ENCODE measurements at regions not wholly inside any gene's neighbourhood (a gene's known extent, or its start where the extent isn't known, plus 50 kb on each side); places are given as distances from the start of the nearest gene placed in this dataset.

DNA sequence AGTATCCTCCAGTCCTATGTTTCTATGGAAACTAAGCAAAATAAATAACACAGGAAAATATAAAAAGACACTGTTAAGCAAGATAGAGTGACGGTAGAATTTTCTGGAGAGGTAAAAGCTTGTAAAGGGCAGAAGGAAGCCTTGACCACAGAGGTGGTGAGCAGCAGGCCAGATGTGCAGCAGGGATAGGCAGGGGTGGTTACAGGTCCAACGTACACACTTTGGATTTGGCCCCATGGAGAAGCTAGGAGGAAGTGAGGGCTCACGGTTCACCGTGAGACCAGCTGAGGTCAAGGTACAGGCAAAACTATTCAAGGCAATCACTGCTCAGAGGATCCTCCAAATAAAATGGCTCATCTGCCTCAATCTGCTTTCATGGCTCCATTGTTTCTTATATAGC lies 242.8 kb downstream of the B3GLCT start:
- no peak for DNase-seq

DNA sequence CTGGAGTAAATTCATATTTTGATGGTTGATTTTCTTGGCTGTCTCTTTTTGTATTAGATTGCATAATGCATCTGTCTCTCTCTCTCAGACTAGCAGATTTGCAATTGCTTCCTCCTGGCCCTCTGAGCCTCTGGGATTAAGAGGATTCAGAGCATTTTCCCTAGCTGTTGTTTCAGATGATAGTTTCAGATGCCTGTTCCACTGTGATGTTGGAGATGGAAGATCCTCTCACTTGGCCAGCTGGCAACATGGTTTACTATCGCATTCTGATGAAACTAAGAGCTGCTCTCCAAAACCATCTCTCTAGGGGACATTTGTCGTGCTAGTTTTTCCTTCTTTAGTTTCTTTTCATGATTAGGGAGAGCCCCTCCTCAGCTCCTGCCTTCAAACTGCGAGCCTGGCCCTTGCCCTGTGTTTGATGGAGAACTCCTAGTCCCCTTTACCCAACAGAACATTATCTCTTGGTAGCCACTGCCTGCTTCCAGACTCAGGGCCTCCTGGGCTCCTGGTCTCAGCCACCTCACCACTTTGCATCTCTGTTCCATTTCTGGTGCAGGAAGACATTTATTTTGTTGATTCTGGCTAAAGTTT lies 244.6 kb downstream of the B3GLCT start:
- no peak for DNase-seq

DNA sequence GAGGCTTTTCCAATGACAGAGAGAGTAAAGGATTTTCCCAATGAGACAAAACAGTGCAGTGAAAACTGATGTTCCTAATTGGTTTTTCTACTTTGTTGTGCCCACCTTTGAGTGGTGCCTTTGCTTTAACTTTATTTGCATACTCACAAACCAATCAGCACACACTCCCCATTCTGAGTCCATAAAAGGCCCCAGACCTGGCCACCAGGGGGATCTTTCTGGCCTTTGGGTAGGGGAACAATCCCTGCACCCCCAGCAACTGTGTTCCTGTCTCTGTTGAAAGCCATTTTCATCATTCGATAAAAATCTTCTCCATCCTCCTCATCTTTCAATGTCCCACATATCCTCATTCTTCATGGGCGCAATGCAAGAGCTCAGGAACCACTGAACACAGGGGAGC lies 252.8 kb downstream of the B3GLCT start:
- no peak for DNase-seq

DNA sequence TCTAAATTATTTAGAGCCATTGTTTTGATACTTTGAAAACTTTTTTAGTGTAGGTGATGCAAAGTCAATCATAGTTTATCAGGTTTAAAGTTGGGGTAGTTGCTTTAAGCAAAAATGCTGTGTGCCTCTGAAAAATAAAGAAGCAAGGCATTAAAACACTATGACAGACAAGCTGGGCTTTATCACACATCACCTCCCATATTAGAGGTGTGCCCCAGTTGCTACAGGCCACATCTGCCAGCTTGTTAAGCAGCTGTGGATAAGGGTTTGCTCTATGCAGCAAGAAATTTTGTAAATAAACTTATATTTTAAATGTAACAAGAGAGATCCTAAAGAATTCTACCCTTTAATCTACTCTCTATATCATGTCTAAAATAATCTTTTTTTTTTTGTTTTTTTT lies 255.8 kb downstream of the B3GLCT start:
- no peak for DNase-seq

DNA sequence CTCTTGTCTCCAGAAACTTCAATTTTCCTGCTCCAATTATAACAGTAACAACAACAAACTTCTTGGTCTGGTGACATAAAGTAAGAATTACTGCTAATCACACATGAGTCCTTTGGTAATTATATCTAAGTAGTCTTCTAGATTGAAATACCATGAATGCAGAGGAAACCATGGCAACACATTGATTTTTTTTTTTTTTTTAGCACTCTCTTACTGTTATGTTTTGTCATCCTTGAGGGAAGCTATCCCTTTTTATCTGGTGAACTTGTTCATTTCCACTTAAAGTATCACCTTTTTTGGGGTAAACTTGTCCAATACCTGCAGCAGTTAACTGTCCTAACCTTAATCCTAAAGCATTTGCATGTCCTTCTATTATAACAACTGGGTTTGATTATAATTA lies 256.3 kb downstream of the B3GLCT start:
- no peak for DNase-seq

DNA sequence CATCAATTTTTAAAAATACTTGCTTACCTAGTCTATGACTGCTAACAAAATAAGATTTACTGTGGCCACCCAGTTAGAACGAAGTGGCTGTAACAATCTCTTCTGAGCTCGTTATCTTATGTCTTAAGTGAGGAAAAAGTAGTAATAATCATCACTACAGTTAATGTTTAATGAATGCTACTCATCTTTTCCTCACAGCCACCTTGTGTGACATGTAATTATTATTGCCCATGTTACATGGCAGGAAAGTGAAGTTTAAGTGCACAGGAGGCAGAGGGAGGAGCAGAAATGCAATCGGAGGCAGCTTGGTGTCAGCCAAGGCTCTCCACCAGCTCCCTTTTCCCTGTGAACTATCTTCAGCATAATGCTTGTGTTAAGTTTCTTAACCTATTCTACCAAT lies 260.3 kb downstream of the B3GLCT start:
- no peak for DNase-seq

DNA sequence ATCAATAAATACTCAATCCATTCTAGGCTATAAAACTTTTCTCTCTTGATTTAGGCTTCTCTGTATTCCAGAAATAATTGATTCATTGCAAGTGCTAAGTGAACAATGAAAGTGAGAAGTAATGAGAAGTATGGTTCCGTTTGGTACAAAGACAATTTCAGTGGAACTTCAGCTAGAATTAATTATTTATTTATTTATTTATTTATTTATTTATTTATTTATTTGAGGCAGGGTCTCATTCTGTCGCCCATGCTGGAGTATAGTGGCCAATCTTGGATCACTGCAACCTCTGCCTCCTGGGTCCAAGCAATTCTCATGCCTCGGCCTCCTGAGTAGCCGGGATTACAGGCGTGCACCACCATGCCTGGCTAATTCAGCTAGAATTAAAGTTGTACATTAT lies 262.1 kb downstream of the B3GLCT start:
- DNase-seq, result no peak

DNA sequence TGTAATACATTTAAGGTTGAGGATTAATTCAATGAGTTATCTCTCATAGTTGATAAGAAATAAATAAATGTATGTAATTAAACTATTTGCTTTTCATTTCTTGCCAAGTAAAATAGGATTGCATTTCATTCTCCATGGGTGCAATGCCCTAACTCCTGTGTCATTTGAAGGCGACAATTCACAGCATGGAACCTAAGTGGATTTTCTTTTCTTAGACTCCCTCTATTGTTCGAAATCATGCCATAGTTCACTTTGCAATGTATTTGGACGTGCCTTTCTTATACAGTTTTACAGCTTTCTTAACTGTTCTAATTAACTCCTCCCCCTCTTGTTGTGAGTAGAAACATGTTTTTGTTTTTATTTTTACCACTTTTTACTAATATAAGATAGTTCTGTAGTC lies 263.0 kb downstream of the B3GLCT start:
- DNase-seq, result no peak

DNA sequence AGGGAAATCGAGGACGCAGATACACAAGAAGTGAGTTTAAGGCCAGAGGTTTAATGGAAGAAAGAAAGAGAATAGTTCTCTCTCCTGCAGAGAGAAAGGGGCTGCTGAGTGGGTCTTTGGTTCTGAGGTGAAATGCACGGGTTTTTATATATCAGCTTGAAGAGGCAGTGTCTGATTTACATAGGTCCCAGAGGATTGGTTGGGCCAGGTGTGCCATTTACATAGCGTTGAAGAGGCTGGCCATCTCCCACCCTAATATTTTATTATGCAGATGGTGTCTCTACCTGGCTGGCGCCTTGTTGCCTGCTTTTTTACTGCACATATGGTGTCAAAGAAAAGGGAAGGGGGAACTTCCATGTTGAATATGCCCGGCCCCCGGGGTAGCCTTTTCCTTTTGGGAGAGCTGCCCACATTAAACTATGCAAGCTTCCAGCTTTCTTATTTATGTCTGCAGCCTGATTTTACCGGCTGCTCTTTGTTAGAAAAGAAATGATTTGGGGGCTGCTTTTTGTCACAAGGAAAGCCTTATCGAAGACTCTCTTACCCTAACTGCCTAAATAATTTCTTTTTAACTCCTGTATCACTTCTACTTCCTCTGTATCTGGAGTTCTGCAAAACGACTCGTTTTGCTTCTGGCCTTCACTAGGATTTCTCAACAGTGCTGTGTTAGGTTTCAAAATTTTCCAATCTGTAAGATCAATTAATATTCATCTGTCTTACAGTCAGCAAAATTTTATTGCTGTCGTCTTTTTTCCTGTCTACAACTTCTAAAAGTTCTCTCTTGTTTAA lies 268.5 kb downstream of the B3GLCT start:
- DNase-seq, result no peak

DNA sequence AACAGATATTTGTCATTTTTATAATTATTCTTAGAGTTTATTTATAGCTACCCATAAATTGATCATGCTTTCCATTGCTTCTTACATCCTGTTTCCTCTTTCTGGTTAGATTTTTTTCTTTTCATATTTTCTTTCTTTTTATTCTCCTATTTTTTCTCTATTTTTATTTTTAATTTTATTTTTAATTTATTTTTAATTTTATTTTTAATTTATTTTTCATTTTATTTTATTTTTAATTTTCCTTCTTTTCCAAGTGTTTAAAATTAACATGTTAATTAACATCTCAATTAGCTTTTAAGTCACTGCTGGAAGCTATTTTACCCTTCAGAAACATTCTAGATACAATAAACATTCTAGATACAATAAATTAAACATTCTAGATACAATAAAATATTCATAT lies 269.6 kb downstream of the B3GLCT start:
- DNase-seq, result no peak

DNA sequence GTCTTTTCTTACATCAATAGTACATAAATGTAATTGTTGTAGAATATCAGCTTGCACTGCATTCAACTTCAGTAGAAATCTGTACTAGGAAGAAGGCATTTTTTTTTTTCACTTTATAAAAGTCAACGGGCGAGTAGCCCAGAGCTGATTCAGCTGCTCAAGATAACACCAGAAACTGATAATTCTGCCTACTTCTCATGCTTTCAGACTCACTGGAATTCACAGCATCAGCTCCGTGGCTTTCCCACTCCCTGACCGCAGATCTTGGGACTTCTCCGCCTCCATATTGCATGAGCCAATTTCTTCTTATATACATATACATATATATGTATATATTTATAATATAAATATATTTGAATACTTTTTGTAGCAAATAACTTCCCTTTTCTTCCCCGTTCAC lies 263.1 kb upstream of the RXFP2 start:
- DNase-seq, result no peak

DNA sequence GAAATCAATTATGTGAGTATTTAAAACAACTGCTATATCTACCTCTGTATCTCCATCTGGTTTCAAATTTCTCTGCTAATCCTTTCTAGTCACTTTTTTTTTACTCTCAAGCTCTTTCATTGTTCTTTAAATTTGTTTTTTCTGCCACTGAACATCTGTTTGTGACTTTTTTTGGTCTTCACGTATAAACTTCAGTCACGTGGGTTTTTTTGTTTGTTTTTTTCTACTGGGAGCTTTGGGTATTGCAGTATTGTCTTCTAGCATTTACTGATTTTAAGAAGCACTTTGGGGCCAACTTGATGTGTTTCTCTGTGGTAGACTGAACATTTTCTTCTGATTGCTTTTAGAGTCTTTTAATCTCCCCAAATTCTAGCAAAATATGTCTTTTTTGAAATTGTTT lies 262.6 kb upstream of the RXFP2 start:
- DNase-seq, result no peak

DNA sequence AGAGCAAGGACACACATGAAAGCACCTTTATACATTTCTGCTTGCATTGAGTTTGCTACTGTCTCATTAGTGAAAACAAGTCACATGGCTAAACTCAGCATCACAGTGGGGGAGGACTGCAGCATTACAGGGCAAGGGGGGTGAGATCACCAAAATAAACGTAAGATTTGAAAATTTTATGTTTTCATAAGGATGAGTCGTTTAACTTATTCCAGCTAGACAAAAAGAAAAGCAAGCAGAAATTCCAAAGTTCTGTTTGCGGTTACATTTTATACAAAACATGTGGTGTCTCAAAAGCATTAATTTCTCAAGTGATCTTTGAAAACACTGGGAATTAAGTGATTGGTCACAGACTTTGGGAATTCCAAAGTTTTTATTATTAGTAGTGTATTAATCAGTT lies 261.4 kb upstream of the RXFP2 start:
- no peak for DNase-seq

DNA sequence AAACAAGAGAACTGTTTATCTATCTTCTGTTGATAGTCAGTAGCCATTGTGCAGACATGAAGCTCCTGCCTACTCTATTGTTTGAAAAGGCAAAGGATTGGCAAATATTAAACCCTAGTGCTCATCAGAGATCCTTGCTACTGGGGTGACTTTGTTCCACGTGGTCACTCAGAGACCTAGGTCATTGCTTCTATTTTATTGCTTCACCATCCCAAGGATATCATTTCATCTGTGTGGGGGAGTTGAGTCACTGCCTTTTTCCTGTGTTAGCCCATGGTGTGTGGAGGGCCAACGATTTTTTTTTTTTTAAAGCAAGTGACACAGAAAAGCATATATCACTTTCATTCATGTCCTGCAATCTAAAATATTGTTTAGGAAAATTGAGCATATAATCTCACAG lies 254.1 kb upstream of the RXFP2 start:
- no peak for DNase-seq

DNA sequence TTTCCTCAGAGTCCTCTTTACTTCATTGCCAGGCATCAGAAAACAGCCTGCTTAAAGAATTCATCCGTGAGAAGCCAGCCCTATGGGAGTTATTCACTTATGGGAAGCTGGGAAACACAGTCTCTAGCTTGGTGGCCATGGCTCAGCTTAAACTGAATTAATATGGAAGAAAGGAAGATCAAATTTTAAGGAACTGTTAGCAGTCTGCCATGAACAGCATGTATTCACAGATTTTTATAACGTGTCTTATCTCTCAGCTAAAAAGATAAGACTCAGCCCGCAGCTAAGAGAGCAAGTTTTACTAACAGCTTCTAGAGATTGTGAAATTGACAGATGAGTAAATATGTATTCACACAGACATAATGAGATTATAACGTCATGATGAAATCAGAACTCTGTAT lies 253.7 kb upstream of the RXFP2 start:
- no peak for DNase-seq

DNA sequence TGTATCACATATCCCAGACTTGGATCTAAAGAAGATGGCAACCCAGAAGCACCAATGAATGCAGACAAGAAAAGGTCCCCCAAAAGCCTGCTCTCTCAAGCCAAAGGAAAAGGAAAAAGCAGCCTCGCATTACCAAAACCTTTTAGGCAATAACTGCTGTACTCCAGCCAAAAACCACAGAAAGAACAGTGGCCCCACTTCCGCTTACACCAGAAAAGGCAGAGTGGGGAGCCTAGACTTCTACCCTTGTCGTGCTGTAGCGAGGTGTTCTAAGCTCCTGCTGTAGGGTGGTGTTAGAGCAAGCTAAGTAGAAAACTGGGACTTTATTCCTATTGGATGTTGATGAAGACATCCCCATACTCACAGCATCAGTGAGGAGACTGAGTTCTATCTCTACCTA lies 244.0 kb upstream of the RXFP2 start:
- DNase-seq, result no peak

DNA sequence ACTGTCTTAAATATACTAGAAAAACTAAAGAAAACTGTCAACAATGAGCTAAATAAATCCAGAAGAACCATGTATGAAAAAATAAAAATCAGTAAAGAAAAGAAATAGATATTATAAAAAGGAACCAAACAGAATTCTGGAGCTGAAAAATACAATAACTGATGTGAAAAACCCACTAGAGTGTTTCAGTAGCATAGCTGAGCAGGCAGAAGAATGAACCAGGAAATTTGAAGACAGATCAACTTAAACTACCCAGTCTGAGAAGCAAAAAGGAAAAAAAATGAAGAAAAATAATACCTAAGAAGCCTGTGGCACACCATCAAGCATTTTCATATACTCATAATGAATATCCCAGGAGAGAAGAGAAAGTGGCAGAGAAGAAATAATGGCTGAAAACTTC lies 240.1 kb upstream of the RXFP2 start:
- no peak for DNase-seq

DNA sequence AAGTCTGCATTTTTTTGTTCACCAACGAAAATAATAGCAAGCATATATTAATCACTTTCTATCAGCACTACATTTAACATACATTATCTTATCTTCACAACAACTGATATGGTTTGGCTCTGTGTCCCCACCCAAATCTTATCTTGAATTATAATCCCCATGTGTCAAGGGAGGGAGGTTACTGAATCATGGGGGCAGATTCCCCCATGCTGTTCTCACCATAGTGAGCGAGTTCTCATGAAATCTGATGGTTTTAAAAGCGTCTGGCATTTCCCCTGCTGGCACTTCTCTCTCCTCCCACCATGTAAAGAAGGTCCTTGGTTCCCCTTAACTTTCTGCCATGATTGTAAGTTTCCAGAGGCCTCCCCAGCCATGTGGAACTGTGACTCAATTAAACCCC lies 235.7 kb upstream of the RXFP2 start:
- no peak for DNase-seq

DNA sequence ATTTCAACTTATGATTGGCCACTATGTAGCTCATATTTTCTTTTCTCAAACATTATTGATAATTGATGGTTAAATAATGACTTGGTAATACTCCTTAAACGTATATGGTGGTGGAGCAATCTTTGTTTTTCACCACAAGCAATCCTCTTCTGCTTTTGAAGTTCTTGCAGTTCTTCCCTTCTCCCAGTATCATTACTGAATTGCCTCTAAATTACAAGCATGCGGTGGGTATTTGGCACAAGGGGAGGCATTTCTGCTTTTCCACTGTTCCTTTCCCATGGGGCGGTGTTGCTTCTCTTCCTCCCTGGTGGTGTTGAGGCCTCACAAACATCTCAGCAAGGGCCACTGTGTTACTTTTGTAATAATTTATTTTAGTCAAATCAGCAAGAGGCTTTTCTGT lies 234.4 kb upstream of the RXFP2 start:
- DNase-seq, result no peak

DNA sequence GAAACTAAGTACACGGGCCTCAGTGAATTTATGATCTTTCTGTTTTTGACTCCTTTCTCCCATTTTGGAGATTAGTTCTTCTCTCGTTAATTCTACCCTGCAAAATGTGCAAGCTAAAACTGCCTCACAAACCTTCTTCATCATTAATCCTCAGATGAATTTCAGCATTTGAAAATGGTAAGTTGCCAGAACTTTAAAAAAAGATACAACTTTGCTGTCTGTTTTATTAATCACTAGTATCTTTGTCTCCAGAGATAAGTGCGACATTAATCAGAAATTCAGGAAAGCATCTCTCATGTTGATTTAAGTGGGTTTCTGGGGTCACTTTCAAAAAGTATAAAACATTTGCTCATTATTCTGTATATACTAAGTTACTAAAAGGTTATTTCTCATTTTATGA lies 227.0 kb upstream of the RXFP2 start:
- no peak for DNase-seq

DNA sequence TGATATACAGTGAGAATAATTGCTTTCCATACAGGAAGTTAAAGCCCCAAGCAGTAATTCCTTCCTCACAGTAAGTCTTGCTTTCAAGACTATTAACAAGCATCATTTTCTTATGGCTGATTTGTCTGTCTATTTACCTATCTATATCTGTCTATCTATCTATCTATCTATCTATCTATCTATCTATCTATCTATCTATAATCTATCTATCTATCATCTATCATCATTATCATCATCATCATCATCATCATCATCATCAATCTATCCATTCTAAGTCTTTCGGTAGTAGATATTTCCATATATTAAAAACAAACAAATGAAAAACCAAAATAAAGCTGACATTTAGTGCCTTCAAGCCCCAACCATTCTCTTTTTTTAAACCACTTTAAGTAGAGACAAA lies 224.4 kb upstream of the RXFP2 start:
- DNase-seq, result no peak

DNA sequence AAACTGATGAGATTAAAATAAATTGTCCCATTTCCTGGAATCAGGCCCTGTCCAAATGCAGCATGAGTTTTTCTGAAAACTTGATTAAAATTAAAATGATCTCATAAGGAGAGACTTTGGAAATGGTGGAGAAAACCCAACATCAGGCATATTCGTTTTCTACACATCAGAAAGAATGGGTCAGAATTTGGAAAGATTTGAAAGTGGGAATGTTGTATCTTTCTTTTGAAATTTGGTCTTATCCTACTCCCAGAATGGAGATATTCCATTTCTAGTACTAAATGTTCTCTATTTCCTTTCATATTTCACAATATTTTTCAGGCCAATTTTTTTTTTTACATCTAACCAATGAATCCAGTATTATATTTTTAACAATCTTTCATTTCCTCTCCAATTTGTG lies 223.9 kb upstream of the RXFP2 start:
- DNase-seq, result no peak

DNA sequence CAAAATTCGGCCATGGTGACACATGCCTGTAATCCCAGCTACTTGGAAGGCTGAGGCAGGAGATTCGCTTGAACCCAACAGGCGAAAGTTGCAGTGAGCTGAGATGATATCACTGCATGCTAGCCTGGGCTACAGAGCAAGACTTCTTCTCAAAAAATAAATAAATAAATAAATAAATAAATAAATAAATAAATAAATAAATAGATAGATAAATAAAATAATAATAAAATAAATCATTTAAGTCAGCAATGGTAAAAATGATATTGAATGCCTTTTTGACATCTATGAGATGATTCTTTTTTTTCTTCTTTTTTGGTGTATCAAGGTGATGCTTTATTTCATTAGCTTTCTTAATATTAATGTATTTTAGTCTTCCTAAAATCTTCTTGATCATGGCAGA lies 221.7 kb upstream of the RXFP2 start:
- no peak for DNase-seq

DNA sequence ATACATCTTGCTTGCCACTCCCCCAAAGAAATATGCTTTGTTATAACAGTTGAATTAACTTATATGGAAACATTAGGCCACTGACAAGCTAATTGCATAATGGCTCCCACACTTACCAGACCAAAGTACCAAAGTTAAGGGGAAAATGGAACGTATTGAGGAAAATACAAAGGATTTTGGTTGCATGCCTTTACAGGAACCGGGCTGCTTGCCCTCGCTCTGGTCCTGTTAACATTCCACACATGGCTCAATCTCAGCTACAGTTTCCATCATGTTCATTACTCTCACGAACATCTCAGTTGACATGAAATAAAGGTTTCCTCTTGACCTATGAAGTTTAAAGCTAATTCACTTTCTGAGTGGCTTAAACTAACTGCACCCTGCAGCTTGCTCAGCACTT lies 220.7 kb upstream of the RXFP2 start:
- no peak for DNase-seq

DNA sequence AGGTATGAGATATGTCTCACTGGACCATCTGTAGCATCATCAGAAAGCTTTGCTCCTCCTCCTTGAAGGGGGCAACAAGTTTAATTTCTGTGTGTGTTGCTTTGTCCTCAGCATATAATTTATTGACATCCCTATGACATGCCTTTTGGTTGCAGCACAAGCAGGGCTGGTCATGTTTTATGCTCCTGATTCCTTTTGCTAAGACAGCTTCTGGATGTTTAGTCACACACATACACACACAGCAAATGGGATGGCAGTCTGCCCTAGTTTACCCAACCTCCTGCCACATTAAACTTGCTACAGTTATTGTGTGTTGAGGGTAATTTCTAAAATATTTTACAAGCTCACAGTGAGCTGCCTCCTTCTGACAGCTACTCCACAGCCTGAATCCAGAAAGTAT lies 217.9 kb upstream of the RXFP2 start:
- no peak for DNase-seq

Measured in NCI-H1436 (cell line).